CD4-positive, alpha-beta T cell treated with Interleukin-2 at 100 ng/mL for 4 hours (primary cell): ENCODE measurements at regions not wholly inside any gene's neighbourhood (a gene's known extent, or its start where the extent isn't known, plus 50 kb on each side); places are given as distances from the start of the nearest gene placed in this dataset.
"Not testable (repeated sequence)": the region's sequence is repeated elsewhere in the genome, so short reads cannot be mapped to it uniquely, and the experiment has no call there.

Experiments
- DNase-seq: peaks from one replicate; pipeline ENCODE4 v3.0.0-alpha.2; 2020; ENCODE audit warnings: low spot score

- peak; percentile 42 for DNase-seq
These were observed 126.6 kb upstream of the IL12B start for GRCh38 chr5:159456722-159457465.

DNA sequence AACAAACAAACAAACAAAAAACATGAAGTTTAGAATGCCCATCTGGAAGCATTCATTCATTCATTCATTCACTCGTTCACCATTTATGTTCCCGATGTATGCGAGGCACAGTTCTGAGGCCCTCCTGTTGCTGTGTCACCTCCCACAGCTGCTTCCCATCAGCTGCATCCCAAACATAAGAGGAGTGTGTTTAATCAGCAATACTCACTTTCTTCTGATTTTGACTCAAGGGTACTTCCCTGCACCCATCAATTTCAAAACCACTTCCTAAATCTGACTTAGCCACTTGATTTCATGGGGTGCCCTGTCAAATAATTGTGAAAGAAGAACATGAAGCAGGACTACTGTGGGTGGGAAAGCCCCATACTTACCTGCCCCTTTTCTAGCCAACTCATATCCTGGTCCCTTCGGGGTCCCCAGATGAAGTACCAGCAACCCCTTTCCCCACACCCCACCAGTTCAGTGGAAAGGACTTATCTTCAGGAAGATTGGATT, 128.0 kb upstream of the IL12B start:
- DNase-seq = no peak

DNA sequence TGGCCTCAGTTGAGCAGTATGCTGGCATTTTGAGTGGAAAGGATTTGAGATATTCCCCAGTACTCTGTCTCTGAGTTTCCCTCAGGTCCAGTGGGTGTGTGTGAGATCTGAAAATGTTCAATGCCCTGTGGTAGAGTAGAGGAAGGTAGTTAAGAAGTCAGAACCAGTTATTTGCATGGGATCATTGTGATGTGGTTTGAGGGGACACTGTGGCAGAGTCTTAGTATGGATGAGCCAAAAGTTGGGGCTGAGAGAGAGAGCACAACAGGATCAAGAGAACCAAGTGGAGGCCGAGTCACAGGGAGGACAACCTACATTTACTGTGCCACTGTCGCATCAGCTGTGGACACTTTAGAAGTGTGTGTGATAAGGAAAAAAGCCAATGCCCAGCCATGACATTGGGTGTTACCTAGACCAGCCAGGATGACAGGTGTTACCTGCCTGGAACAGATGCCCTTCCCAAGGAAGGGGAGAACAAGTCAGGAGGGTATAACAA, 128.9 kb upstream of the IL12B start:
- DNase-seq = no peak

DNA sequence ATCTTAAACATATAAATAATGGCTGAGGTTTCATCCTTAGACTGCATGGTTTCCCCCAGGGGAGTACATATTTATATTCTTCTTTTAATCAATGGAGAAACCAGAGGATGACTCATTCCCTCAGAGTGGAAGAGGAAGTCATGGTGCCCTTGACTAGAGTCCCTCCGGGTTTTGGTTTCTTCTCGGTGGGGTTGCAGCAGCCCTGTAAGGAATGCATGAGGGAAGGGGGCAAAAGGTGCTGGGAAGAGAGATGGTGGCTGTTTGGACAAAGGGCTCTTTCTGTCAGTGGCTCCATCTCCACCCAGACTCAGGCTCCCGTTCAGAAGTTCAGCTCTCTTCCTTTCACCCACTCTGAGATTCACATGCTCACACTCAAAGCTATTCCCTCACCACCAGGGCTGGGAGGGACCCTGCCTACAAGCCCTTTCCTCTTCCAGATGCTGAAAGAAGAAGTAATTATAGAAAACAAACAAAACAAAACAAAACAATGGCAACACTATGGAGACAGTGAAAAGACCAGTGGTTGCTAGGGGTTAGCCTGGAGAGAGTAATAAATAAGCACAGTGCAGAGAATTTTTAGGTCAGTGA, 129.8 kb upstream of the IL12B start:
- DNase-seq = no peak

GRCh38 chr5:159463590-159464321, 133.5 kb upstream of the IL12B start:
- no peak for DNase-seq

GRCh38 chr5:159465604-159466003, 135.3 kb upstream of the IL12B start:
- no peak for DNase-seq

DNA sequence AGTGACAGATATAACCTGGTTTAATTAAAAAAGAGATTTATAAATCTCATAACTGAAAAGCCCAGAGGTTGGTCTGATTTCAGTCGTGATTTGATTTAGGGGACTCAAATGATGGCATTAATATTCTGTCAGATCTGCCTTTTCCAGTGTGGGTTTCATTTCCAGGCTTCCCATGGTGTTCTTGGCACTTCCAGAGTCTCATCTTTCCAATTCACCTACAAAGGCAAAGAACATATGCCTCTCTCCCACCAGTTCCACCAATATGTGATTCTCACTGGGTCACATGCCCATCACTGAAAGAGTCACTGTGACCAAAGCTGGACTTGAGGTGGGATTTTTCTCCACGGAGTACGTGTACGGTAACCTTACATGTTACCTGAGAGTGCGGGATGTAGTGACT, 137.4 kb upstream of the IL12B start:
- no peak for DNase-seq

- peak; percentile 49 for DNase-seq
These were observed 139.4 kb upstream of the IL12B start for GRCh38 chr5:159469496-159470372.

- no peak for DNase-seq
These were observed 141.6 kb upstream of the IL12B start for GRCh38 chr5:159471904-159472303.

- DNase-seq = no peak
These were observed 144.7 kb upstream of the IL12B start for GRCh38 chr5:159475026-159475425.

DNA sequence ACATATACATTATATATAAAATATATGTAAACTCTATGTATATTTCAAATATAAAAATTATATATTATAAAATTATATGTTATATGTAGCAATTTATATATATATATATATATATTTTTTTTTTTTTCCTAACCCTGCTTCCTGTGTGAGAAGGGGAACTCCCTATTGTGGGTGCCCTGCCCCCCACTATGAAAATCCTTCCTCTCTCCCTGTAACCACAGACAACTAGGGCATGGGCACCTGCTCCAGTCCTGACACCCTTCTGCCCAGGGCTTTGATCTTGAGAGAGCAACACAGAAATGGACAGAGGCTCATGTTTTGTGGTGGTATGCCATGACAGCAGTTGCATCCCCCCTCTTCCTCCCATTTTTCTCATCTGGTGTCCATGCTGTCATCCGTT, 148.7 kb upstream of the IL12B start:
- no peak for DNase-seq

DNA sequence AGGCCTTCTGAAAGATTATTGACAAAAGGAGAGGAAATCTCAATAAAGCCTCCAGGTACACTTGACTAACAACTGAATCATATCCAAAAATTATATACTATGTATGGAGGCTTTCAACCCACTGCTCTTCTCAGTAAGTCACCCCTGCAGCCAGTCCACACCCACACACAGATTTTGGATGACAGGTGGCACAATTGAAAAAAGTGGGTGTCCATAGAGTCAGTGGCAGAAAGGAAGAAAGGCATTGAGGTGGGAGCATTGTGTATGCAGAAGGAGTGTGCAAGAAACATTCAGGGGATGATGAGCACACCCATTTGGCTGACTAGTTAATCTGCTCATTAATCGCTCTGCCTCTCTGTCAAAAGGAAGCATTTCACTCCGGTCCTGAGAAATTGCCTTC, 150.6 kb upstream of the IL12B start:
- no peak for DNase-seq

- no peak for DNase-seq
These were observed 151.5 kb upstream of the IL12B start for GRCh38 chr5:159481751-159482150.

DNA sequence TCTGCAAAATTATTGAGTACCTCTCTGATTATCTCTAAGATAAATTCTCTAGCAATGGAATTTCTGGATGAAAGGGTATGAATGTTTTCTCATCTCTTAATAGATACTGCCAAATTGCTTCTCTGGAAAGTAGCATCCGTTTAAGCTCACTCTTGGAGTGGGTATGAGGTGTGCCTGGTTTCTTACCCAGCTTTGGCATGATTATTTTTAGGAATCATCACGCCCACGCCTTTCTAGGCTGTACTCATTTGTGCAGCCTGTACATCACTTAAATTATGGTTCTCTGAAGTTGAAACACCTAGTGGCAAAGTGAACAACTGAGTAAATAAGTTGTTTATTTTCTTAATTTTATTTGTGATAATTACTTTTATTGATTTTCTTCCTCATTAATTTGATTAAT, 156.5 kb upstream of the IL12B start:
- no peak for DNase-seq

DNA sequence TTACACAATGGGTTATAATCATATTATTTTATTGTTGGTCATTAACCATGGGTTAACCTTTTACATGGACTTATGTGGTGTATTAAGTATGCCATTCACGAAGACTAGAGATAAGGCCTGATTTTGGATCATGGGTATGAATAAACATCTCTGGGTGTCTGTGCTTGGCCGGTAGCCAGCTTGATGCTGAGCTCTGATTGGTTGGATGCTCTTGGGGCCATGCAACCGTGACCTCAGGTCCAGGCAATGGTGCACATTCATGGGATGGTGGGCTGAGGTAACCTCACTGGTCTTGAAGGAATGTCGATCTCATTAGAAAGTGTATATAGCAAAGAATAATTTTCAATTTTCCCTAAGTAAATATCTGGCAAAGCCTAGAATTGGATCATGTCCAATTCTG, 158.2 kb upstream of the IL12B start:
- DNase-seq = no peak

GRCh38 chr5:159489779-159490178, 159.5 kb upstream of the IL12B start:
- no peak for DNase-seq

DNA sequence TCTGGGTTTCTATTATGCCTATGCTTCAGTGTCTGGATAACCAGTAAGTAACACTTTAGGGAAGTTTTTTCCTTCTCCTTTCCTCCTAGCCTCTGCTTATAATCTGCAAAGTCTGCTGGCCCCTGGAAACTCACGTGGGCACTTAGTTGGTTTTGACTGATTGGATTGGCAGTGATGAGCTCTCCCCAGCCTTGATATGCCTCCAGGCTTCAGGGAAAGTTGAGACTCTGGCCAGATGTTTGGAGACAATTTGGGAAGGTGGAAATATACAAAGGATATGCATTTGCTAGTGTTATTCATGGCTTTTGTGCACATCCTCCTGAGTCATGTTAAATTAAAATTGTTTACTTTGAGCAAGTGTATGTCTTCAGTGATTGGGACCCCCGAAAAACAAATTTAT, 160.2 kb upstream of the IL12B start:
- no peak for DNase-seq

GRCh38 chr5:159493696-159494095, 163.4 kb upstream of the IL12B start:
- DNase-seq = no peak

DNA sequence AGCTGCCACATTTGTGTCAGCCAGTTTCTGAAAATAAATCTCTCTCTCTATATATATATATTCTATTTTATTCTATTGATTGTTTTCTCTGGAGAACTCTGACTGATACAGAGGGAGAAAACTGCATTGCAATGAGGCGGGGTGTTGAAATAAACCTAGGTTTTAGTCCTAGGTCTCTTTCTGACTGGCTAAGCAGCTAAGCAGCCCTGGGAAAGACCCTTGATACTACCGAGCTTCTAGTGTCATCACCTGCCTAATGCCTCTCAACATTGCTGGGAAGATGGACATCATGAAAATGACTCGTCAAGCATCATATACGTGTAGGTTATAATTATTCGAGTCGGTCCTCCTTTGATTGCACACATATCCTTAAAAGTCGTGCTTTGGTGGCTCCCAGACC, 166.5 kb upstream of the IL12B start:
- no peak for DNase-seq

DNA sequence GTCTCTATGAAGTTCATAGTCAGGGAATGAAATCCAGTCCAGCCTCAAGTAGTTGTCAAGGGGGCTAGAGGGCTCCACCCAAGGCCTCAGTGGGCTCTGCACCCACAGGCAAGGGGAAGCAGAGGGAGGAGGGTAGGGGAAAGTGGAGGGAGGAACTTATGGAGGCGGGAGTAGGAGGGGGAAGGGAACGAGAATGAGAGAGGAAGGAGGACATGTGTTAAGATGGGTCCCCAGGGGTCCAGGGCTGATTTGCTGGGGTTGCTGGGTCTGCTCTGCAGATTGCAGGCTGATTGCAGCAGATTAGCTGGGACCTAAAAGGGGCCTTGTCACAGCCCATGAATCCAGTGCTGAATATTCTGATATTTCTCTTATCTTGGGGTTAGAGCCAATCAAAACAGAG, 166.9 kb upstream of the IL12B start:
- DNase-seq = no peak

GRCh38 chr5:159498630-159499029, 168.3 kb upstream of the IL12B start:
- no peak for DNase-seq

GRCh38 chr5:159502116-159502515, 171.8 kb upstream of the IL12B start:
- not testable (repeated sequence) for DNase-seq
